ENCODE measurements at regions not wholly inside any gene's neighbourhood (a gene's known extent, or its start where the extent isn't known, plus 50 kb on each side); places are given as distances from the start of the nearest gene placed in this dataset.

DNA sequence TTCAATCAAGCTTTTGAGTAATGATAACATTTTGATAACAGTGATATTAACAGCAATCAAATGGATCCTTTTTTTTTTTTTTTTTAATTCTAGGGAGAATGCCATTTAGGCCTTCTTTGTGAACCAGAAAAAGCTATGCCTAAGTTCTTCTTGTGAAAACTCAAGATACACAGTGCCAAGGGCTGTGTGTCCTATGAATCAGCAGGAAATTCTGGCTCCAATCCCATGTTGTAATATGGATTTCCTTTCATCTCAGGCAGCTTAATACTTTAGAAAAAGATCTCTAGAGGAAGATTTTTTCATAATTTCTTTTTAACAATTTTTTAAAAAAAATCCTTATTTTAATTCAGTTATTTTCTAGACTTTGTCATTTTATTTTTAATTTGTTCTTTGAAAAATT, 96.1 kb downstream of the NUDT12 start:
- H3K36me3 ChIP-seq (replicated peaks in 1 of 2; ENCODE audit: control extremely low read depth in 1 of 2, control insufficient read depth in 1 of 2, extremely low read depth in 1 of 2, insufficient read depth in 2 of 2, low read length in 1 of 2): no peaks in the 10 kb centered on the region
- intact Hi-C loops (cut with micrococcal nuclease): no loop called here
- H4K20me1 ChIP-seq (ENCODE audit: control insufficient read depth, insufficient read depth, low read length, poor library complexity, severe bottlenecking): no peaks in the 10 kb centered on the region
- no peak overlapping the region for H2AFZ ChIP-seq (ENCODE audit: insufficient read depth, low read depth, low read length, poor library complexity, severe bottlenecking)
- no peak overlapping the region for H3K27ac ChIP-seq (ENCODE audit: low read length in 2 of 2)
- no peak overlapping the region for H3K9ac ChIP-seq (ENCODE audit: low read length)
- H3K27ac Mint-ChIP-seq: no peak overlapping the region
- ATAC-seq (ENCODE audit: low read depth) (no peak), DNase-seq (no peak)
- no peaks in the 10 kb centered on the region for H3K9me3 Mint-ChIP-seq (ENCODE audit: insufficient read depth)
- no peaks in the 10 kb centered on the region for H3K27me3 Mint-ChIP-seq
- H3K9me3 ChIP-seq (ENCODE audit: control extremely low read depth in 1 of 3, control insufficient read depth in 2 of 3, insufficient read depth in 1 of 3, low read length in 2 of 3): no peaks in the 10 kb centered on the region
- H3K4me1 Mint-ChIP-seq: no peaks in the 10 kb centered on the region
- H3K4me3 Mint-ChIP-seq: no peak overlapping the region
- no peak overlapping the region for H3K4me3 ChIP-seq (ENCODE audit: control extremely low read depth in 1 of 5, extremely low read depth in 1 of 5, insufficient read depth in 1 of 5, low read depth in 2 of 5, low read length in 4 of 5)
- ChIA-PET POLR2A (no interaction called here), CTCF (no interaction called here)
- no peaks in the 10 kb centered on the region for H3K4me1 ChIP-seq (ENCODE audit: control insufficient read depth in 2 of 2, insufficient read depth in 2 of 2, low read length in 2 of 2)
- H3K27me3 ChIP-seq (replicated peaks in 1 of 4; ENCODE audit: control extremely low read depth in 1 of 4, control insufficient read depth in 3 of 4, insufficient read depth in 4 of 4, low read length in 3 of 4): no peaks in the 10 kb centered on the region
- TF ChIP-seq, protein P1, sequence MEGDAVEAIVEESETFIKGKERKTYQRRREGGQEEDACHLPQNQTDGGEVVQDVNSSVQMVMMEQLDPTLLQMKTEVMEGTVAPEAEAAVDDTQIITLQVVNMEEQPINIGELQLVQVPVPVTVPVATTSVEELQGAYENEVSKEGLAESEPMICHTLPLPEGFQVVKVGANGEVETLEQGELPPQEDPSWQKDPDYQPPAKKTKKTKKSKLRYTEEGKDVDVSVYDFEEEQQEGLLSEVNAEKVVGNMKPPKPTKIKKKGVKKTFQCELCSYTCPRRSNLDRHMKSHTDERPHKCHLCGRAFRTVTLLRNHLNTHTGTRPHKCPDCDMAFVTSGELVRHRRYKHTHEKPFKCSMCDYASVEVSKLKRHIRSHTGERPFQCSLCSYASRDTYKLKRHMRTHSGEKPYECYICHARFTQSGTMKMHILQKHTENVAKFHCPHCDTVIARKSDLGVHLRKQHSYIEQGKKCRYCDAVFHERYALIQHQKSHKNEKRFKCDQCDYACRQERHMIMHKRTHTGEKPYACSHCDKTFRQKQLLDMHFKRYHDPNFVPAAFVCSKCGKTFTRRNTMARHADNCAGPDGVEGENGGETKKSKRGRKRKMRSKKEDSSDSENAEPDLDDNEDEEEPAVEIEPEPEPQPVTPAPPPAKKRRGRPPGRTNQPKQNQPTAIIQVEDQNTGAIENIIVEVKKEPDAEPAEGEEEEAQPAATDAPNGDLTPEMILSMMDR (IDR thresholded peaks at IDR 0.05): no peak
- TF ChIP-seq EZH2 (IDR thresholded peaks at IDR 0.05; ENCODE audit: borderline replicate concordance, insufficient read depth, low read depth, low read length, poor library complexity, severe bottlenecking): no peak
- H3K4me2 ChIP-seq (replicated peaks; ENCODE audit: low read depth, low read length, poor library complexity, severe bottlenecking): no peak overlapping the region
- no peaks in the 10 kb centered on the region for H3K79me2 ChIP-seq (ENCODE audit: control insufficient read depth, insufficient read depth, low read length)

DNA sequence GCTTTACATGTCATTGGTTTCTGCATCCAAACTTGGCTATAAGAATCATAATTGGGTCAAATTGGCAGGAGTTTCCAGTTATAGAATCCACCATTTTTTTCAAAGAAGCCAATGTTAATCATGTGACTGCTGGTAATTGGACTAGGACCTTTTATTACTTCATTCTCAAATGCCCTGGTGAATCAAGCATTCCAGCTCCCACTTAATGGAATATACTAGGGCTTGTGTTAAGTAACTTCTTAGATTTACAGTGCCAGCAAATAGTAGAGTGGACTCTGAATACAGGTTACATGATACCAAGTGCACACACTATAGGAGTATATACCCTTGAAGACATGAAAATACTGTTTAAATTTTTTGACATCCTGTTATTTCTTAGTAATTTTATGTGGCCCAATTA, 96.7 kb downstream of the NUDT12 start:
- ATAC-seq (ENCODE audit: low read depth): no peak
- POLR2A ChIA-PET: no interaction called here
- Histone ChIP-seq H3K9ac (ENCODE audit: low read length) (no peak overlapping the region), H3K9me3 (ENCODE audit: control extremely low read depth in 1 of 3, control insufficient read depth in 2 of 3, insufficient read depth in 1 of 3, low read length in 2 of 3) (no peaks in the 10 kb centered on the region), H3K27me3 (replicated peaks in 1 of 4; ENCODE audit: control extremely low read depth in 1 of 4, control insufficient read depth in 3 of 4, insufficient read depth in 4 of 4, low read length in 3 of 4) (no peaks in the 10 kb centered on the region), H3K4me3 (ENCODE audit: control extremely low read depth in 1 of 5, extremely low read depth in 1 of 5, insufficient read depth in 1 of 5, low read depth in 2 of 5, low read length in 4 of 5) (no peak overlapping the region), H3K4me1 (ENCODE audit: control insufficient read depth in 2 of 2, insufficient read depth in 2 of 2, low read length in 2 of 2) (no peaks in the 10 kb centered on the region), H3K27ac (ENCODE audit: low read length in 2 of 2) (no peak overlapping the region), H4K20me1 (ENCODE audit: control insufficient read depth, insufficient read depth, low read length, poor library complexity, severe bottlenecking) (no peaks in the 10 kb centered on the region), H3K4me2 (replicated peaks; ENCODE audit: low read depth, low read length, poor library complexity, severe bottlenecking) (no peak overlapping the region), H2AFZ (ENCODE audit: insufficient read depth, low read depth, low read length, poor library complexity, severe bottlenecking) (no peak overlapping the region), H3K36me3 (replicated peaks in 1 of 2; ENCODE audit: control extremely low read depth in 1 of 2, control insufficient read depth in 1 of 2, extremely low read depth in 1 of 2, insufficient read depth in 2 of 2, low read length in 1 of 2) (no peaks in the 10 kb centered on the region), H3K79me2 (ENCODE audit: control insufficient read depth, insufficient read depth, low read length) (no peaks in the 10 kb centered on the region)
- H3K27me3 Mint-ChIP-seq: no peaks in the 10 kb centered on the region
- DNase-seq: no peak
- H3K27ac Mint-ChIP-seq: no peak overlapping the region
- TF ChIP-seq, protein P1 (IDR thresholded peaks at IDR 0.05): no peak
- TF ChIP-seq EZH2 (IDR thresholded peaks at IDR 0.05; ENCODE audit: borderline replicate concordance, insufficient read depth, low read depth, low read length, poor library complexity, severe bottlenecking): no peak
- CTCF ChIA-PET: no interaction called here
- H3K4me3 Mint-ChIP-seq: no peak overlapping the region
- no peaks in the 10 kb centered on the region for H3K9me3 Mint-ChIP-seq (ENCODE audit: insufficient read depth)
- H3K4me1 Mint-ChIP-seq: no peaks in the 10 kb centered on the region
- intact Hi-C loops (cut with micrococcal nuclease): no loop called here
